ENCODE measurements at regions not wholly inside any gene's neighbourhood (a gene's known extent, or its start where the extent isn't known, plus 50 kb on each side); places are given as distances from the start of the nearest gene placed in this dataset.

GRCh38 chr5:54679686-54680085 is 162.1 kb downstream of the SNX18 start:
- TF ChIP-seq FOXP2 (optimal IDR thresholded peaks at IDR 0.05; ENCODE audit: borderline replicate concordance, extremely low read depth, extremely low read length, insufficient read depth) (no peak), TAF1 (IDR thresholded peaks at IDR 0.05; ENCODE audit: borderline replicate concordance, insufficient read depth, low read length) (no peak), REST (IDR thresholded peaks at IDR 0.05; ENCODE audit: insufficient read depth in 1 of 2, low read depth in 2 of 2, low read length in 2 of 2) (no peak), SIN3A (IDR thresholded peaks at IDR 0.05; ENCODE audit: borderline replicate concordance, insufficient read depth, low read length) (no peak)

- no peak for TF ChIP-seq POLR2AphosphoS5 (IDR thresholded peaks at IDR 0.05; ENCODE audit: low read depth, low read length)
- TF ChIP-seq TAF1 (IDR thresholded peaks at IDR 0.05; ENCODE audit: borderline replicate concordance, insufficient read depth, low read length) = no peak
- TF ChIP-seq SIN3A (IDR thresholded peaks at IDR 0.05; ENCODE audit: borderline replicate concordance, insufficient read depth, low read length) = no peak
- no peak for TF ChIP-seq REST (IDR thresholded peaks at IDR 0.05; ENCODE audit: insufficient read depth in 1 of 2, low read depth in 2 of 2, low read length in 2 of 2)
- no peak for TF ChIP-seq FOXP2 (optimal IDR thresholded peaks at IDR 0.05; ENCODE audit: borderline replicate concordance, extremely low read depth, extremely low read length, insufficient read depth)
These were observed 161.2 kb downstream of the SNX18 start for GRCh38 chr5:54678737-54679136.

GRCh38 chr5:54676481-54677340 is 159.2 kb downstream of the SNX18 start:
- no peak for TF ChIP-seq TAF1 (IDR thresholded peaks at IDR 0.05; ENCODE audit: borderline replicate concordance, insufficient read depth, low read length)
- no peak for TF ChIP-seq SIN3A (IDR thresholded peaks at IDR 0.05; ENCODE audit: borderline replicate concordance, insufficient read depth, low read length)
- no peak for TF ChIP-seq FOXP2 (optimal IDR thresholded peaks at IDR 0.05; ENCODE audit: borderline replicate concordance, extremely low read depth, extremely low read length, insufficient read depth)
- no peak for TF ChIP-seq POLR2AphosphoS5 (IDR thresholded peaks at IDR 0.05; ENCODE audit: low read depth, low read length)
- no peak for TF ChIP-seq REST (IDR thresholded peaks at IDR 0.05; ENCODE audit: insufficient read depth in 1 of 2, low read depth in 2 of 2, low read length in 2 of 2)

- TF ChIP-seq POLR2AphosphoS5 (IDR thresholded peaks at IDR 0.05; ENCODE audit: low read depth, low read length) (no peak), REST (IDR thresholded peaks at IDR 0.05; ENCODE audit: insufficient read depth in 1 of 2, low read depth in 2 of 2, low read length in 2 of 2) (no peak), TAF1 (IDR thresholded peaks at IDR 0.05; ENCODE audit: borderline replicate concordance, insufficient read depth, low read length) (no peak), SIN3A (IDR thresholded peaks at IDR 0.05; ENCODE audit: borderline replicate concordance, insufficient read depth, low read length) (no peak), FOXP2 (optimal IDR thresholded peaks at IDR 0.05; ENCODE audit: borderline replicate concordance, extremely low read depth, extremely low read length, insufficient read depth) (no peak)
These were observed 156.1 kb downstream of the SNX18 start for GRCh38 chr5:54673523-54674225.

Data from PFSK-1 (cell line).